HG03103 (cell line): ENCODE measurements at regions not wholly inside any gene's neighbourhood (a gene's known extent, or its start where the extent isn't known, plus 50 kb on each side); places are given as distances from the start of the nearest gene placed in this dataset.
"Not testable (repeated sequence)": the region's sequence is repeated elsewhere in the genome, so short reads cannot be mapped to it uniquely, and the experiment has no call there.

Source experiments
- ATAC-seq: cut with Tn5 transposase; IDR thresholded peaks from one replicate; pipeline ENCODE4 v1.9.1; 2021; ENCODE audit warnings: low read depth; ENCODE audit not compliant: unreplicated experiment

GRCh38 chr21:36589352-36589971 lies 109.5 kb upstream of the SIM2 start:
- peak; percentile 67 for ATAC-seq

GRCh38 chr21:36591326-36591970 lies 107.5 kb upstream of the SIM2 start:
- no peak for ATAC-seq

- no peak for ATAC-seq
Observed at GRCh38 chr21:36596174-36596573, 102.7 kb upstream of the SIM2 start.

- ATAC-seq, result no peak
Observed at GRCh38 chr21:36601362-36601761, 97.6 kb upstream of the SIM2 start.

GRCh38 chr21:36602735-36603134 lies 96.2 kb upstream of the SIM2 start:
- no peak for ATAC-seq

- ATAC-seq, result no peak
Observed at GRCh38 chr21:36603221-36603620, 95.7 kb upstream of the SIM2 start.

- no peak for ATAC-seq
Observed at GRCh38 chr21:36605426-36605825, 93.5 kb upstream of the SIM2 start.

- ATAC-seq, result no peak
Observed at GRCh38 chr21:36606287-36606982, 92.5 kb upstream of the SIM2 start.

- no peak for ATAC-seq
Observed at GRCh38 chr21:36606983-36607325, 92.0 kb upstream of the SIM2 start.

- no peak for ATAC-seq
Observed at GRCh38 chr21:36608041-36608896, 90.6 kb upstream of the SIM2 start.

- no peak for ATAC-seq
Observed at GRCh38 chr21:36608897-36609225, 90.1 kb upstream of the SIM2 start.

- ATAC-seq, result no peak
Observed at GRCh38 chr21:36609654-36610053, 89.3 kb upstream of the SIM2 start.

- ATAC-seq, result no peak
Observed at GRCh38 chr21:36610201-36610600, 88.7 kb upstream of the SIM2 start.

- ATAC-seq, result no peak
Observed at GRCh38 chr21:36610935-36611334, 88.0 kb upstream of the SIM2 start.

GRCh38 chr21:36611379-36611778 lies 87.5 kb upstream of the SIM2 start:
- ATAC-seq, result no peak

GRCh38 chr21:36613059-36613458 lies 85.9 kb upstream of the SIM2 start:
- ATAC-seq, result no peak

GRCh38 chr21:36613554-36613953 lies 85.4 kb upstream of the SIM2 start:
- ATAC-seq, result no peak

GRCh38 chr21:36615274-36615964 lies 83.5 kb upstream of the SIM2 start:
- no peak for ATAC-seq

- not testable (repeated sequence) for ATAC-seq
Observed at GRCh38 chr21:36616773-36617172, 82.1 kb upstream of the SIM2 start.

GRCh38 chr21:36621794-36622193 lies 77.1 kb upstream of the SIM2 start:
- ATAC-seq, result not testable (repeated sequence)

GRCh38 chr21:36624105-36624504 lies 74.8 kb upstream of the SIM2 start:
- no peak for ATAC-seq
